ENCODE measurements at regions not wholly inside any gene's neighbourhood (a gene's known extent, or its start where the extent isn't known, plus 50 kb on each side); places are given as distances from the start of the nearest gene placed in this dataset.

GRCh38 chr5:133827011-133827410, 141.4 kb downstream of the C5orf15 start:
- no peaks in the 10 kb centered on the region for H3K9me3 ChIP-seq (ENCODE audit: control insufficient read depth, insufficient read depth, low read length)
- no peaks in the 10 kb centered on the region for H3K79me2 ChIP-seq (ENCODE audit: control insufficient read depth, low read length)
- no peak overlapping the region for H3K4me2 ChIP-seq (ENCODE audit: low read length)
- H3K4me3 ChIP-seq (ENCODE audit: low read length) = no peak overlapping the region
- H4K20me1 ChIP-seq (ENCODE audit: control insufficient read depth, insufficient read depth, low read depth, low read length) = no peaks in the 10 kb centered on the region
- no peaks in the 10 kb centered on the region for H3K36me3 ChIP-seq (ENCODE audit: control insufficient read depth, low read length)
- TF ChIP-seq EZH2phosphoT487 (IDR thresholded peaks at IDR 0.05; ENCODE audit: borderline replicate concordance, low read length) (no peak), CTCF (IDR thresholded peaks at IDR 0.05; ENCODE audit: low read depth, low read length, poor library complexity, severe bottlenecking) (no peak)
- H3K4me1 ChIP-seq (ENCODE audit: control insufficient read depth, low read length) = peaks cover 7% of the 10 kb centered on the region
- H3K27me3 ChIP-seq (ENCODE audit: control insufficient read depth, low read length) = peaks cover 12% of the 10 kb centered on the region; the same call in 1 of the 2 replicates
- H3K27ac ChIP-seq (ENCODE audit: low read depth, low read length) = no peak overlapping the region
- H3K9me2 ChIP-seq (replicated peaks; ENCODE audit: control insufficient read depth, low read length) = no peaks in the 10 kb centered on the region
- H3F3A ChIP-seq (ENCODE audit: control insufficient read depth, insufficient read depth) = no peaks in the 10 kb centered on the region

GRCh38 chr5:133825631-133826289, 142.7 kb downstream of the C5orf15 start:
- H3K4me2 ChIP-seq (ENCODE audit: low read length) = no peak overlapping the region
- H3K27ac ChIP-seq (ENCODE audit: low read depth, low read length) = no peak overlapping the region
- no peaks in the 10 kb centered on the region for H3K36me3 ChIP-seq (ENCODE audit: control insufficient read depth, low read length)
- peaks cover 7% of the 10 kb centered on the region for H3K4me1 ChIP-seq (ENCODE audit: control insufficient read depth, low read length)
- no peaks in the 10 kb centered on the region for H3F3A ChIP-seq (ENCODE audit: control insufficient read depth, insufficient read depth)
- no peaks in the 10 kb centered on the region for H3K9me2 ChIP-seq (replicated peaks; ENCODE audit: control insufficient read depth, low read length)
- H4K20me1 ChIP-seq (ENCODE audit: control insufficient read depth, insufficient read depth, low read depth, low read length) = no peaks in the 10 kb centered on the region
- TF ChIP-seq EZH2phosphoT487 (IDR thresholded peaks at IDR 0.05; ENCODE audit: borderline replicate concordance, low read length) = no peak
- TF ChIP-seq CTCF (IDR thresholded peaks at IDR 0.05; ENCODE audit: low read depth, low read length, poor library complexity, severe bottlenecking) = no peak
- peaks cover 17% of the 10 kb centered on the region for H3K27me3 ChIP-seq (ENCODE audit: control insufficient read depth, low read length)
- H3K4me3 ChIP-seq (ENCODE audit: low read length) = no peak overlapping the region
- H3K79me2 ChIP-seq (ENCODE audit: control insufficient read depth, low read length) = no peaks in the 10 kb centered on the region
- H3K9me3 ChIP-seq (ENCODE audit: control insufficient read depth, insufficient read depth, low read length) = no peaks in the 10 kb centered on the region

- Histone ChIP-seq H3K9me2 (replicated peaks; ENCODE audit: control insufficient read depth, low read length) (no peaks in the 10 kb centered on the region), H3K4me3 (ENCODE audit: low read length) (no peak overlapping the region), H3K4me1 (ENCODE audit: control insufficient read depth, low read length) (peaks cover 7% of the 10 kb centered on the region), H4K20me1 (ENCODE audit: control insufficient read depth, insufficient read depth, low read depth, low read length) (no peaks in the 10 kb centered on the region), H3F3A (ENCODE audit: control insufficient read depth, insufficient read depth) (no peaks in the 10 kb centered on the region), H3K27ac (ENCODE audit: low read depth, low read length) (no peak overlapping the region), H3K79me2 (ENCODE audit: control insufficient read depth, low read length) (no peaks in the 10 kb centered on the region), H3K9me3 (ENCODE audit: control insufficient read depth, insufficient read depth, low read length) (no peaks in the 10 kb centered on the region), H3K4me2 (ENCODE audit: low read length) (no peak overlapping the region), H3K36me3 (ENCODE audit: control insufficient read depth, low read length) (no peaks in the 10 kb centered on the region), H3K27me3 (ENCODE audit: control insufficient read depth, low read length) (peaks cover 24% of the 10 kb centered on the region)
- TF ChIP-seq EZH2phosphoT487 (IDR thresholded peaks at IDR 0.05; ENCODE audit: borderline replicate concordance, low read length) (no peak), CTCF (IDR thresholded peaks at IDR 0.05; ENCODE audit: low read depth, low read length, poor library complexity, severe bottlenecking) (no peak)
Measured at GRCh38 chr5:133824661-133825254, 143.7 kb downstream of the C5orf15 start.
